H1 (cell line): ENCODE measurements at regions not wholly inside any gene's neighbourhood (a gene's known extent, or its start where the extent isn't known, plus 50 kb on each side); places are given as distances from the start of the nearest gene placed in this dataset.

Experiments
- CTCF ChIA-PET: fragments of 300-600 bp; sonication (Branson Sonifier 250); formaldehyde crosslinking; loops from one replicate; lab custom pipeline; 2021; ENCODE audit not compliant: partially characterized antibody; lab: Charles Lee
- POLR2A ChIA-PET: fragments of 300-600 bp; sonication (Branson Sonifier 250); formaldehyde crosslinking; loops from one replicate; lab custom pipeline; 2021; ENCODE audit warnings: inconsistent platforms; ENCODE audit not compliant: partially characterized antibody; lab: Charles Lee
- DNase-seq, 2 experiments: peaks; one replicate each; pipeline versions ENCODE4 v3.0.0 to v3.0.0-alpha.2; 2010 to 2022; ENCODE audit warnings: low spot score in 2 of 2, low read depth in 1 of 2, mixed read lengths in 1 of 2
- FAIRE-seq: peaks from 2 replicates; lab custom pipeline; 2011; peaks lifted over from hg19 to GRCh38; lab: Jason Lieb, UNC
- H2AFZ ChIP-seq: 2 replicates; pipeline ENCODE4 v1.8.1; 2012; ENCODE audit warnings: low read length, inconsistent platforms
- H2AK5ac ChIP-seq: 2 replicates; pipeline ENCODE4 v1.6.1; 2013; ENCODE audit warnings: low read depth, low read length
- H2BK120ac ChIP-seq: replicated peaks from 2 replicates; pipeline ENCODE3; 2013; ENCODE audit warnings: low read depth, low read length, inconsistent platforms
- H2BK12ac ChIP-seq: 2 replicates; pipeline ENCODE4 v1.6.1; 2013; ENCODE audit warnings: low read depth, low read length
- H2BK15ac ChIP-seq: 2 replicates; pipeline ENCODE4 v1.6.1; 2013; ENCODE audit warnings: low read length
- H2BK20ac ChIP-seq: 2 replicates; pipeline ENCODE4 v1.6.1; 2013; ENCODE audit warnings: low read length
- H2BK5ac ChIP-seq: 2 replicates; pipeline ENCODE4 v1.6.1; 2013; ENCODE audit warnings: low read depth, low read length
- H3K14ac ChIP-seq: 2 replicates; pipeline ENCODE4 v1.6.1; 2013; ENCODE audit warnings: inconsistent platforms; ENCODE audit not compliant: insufficient read length
- H3K18ac ChIP-seq: 2 replicates; pipeline ENCODE4 v1.6.1; 2013; ENCODE audit warnings: low read length; ENCODE audit errors: extremely low read depth
- H3K23ac ChIP-seq: 2 replicates; pipeline ENCODE4 v1.6.1; 2013; ENCODE audit warnings: inconsistent platforms; ENCODE audit not compliant: insufficient read length
- H3K23me2 ChIP-seq: 2 replicates; pipeline ENCODE4 v1.6.1; 2013; ENCODE audit warnings: low read depth, low read length
- H3K27ac ChIP-seq: 2 replicates; pipeline ENCODE4 v1.6.1; 2011; ENCODE audit warnings: low read depth, low read length, inconsistent platforms
- H3K27me3 ChIP-seq, 4 experiments: replicated peaks in 1 of 4; 1 replicate in 1 of 4; 2 replicates in 3 of 4; pipeline versions ENCODE4 v1.6.1 to v1.8.1; 2011 to 2013; ENCODE audit warnings: low read length in 3 of 4, mild to moderate bottlenecking in 3 of 4, inconsistent platforms in 2 of 4, mixed read lengths in 2 of 4, moderate library complexity in 1 of 4; ENCODE audit not compliant: control insufficient read depth in 3 of 4, insufficient read depth in 3 of 4; ENCODE audit errors: extremely low read depth in 1 of 4
- H3K36me3 ChIP-seq, 4 experiments: 2 replicates each; pipeline versions ENCODE4 v1.6.1 to v1.8.1; 2011 to 2013; ENCODE audit warnings: mild to moderate bottlenecking in 4 of 4, low read length in 3 of 4, moderate library complexity in 2 of 4, control low read depth in 1 of 4, inconsistent platforms in 1 of 4; ENCODE audit not compliant: insufficient read depth in 4 of 4, control insufficient read depth in 2 of 4
- H3K4ac ChIP-seq: replicated peaks from 2 replicates; pipeline ENCODE3; 2013; ENCODE audit warnings: low read length, low read depth, mixed read lengths, inconsistent platforms; ENCODE audit not compliant: insufficient read length
- H3K4me1 ChIP-seq, 4 experiments: replicated peaks in 1 of 4; 1 replicate in 1 of 4; 2 replicates in 3 of 4; pipeline versions ENCODE4 v1.6.1 to v1.8.1; 2011 to 2013; ENCODE audit warnings: low read length in 3 of 4, inconsistent platforms in 2 of 4, mixed read lengths in 1 of 4; ENCODE audit not compliant: insufficient read depth in 4 of 4, control insufficient read depth in 3 of 4
- H3K4me2 ChIP-seq, 2 experiments: 2 replicates each; pipeline versions ENCODE4 v1.6.1 to v1.8.1; 2011 to 2013; ENCODE audit warnings: low read depth in 2 of 2, low read length in 2 of 2, control low read depth in 1 of 2, inconsistent platforms in 1 of 2, mild to moderate bottlenecking in 1 of 2; ENCODE audit not compliant: insufficient read depth in 1 of 2
- H3K4me3 ChIP-seq, 4 experiments: fragments of 200-600, 300-600 bp in 1 of 4; sonication (generic), shearing (Covaris generic), sonication (Bioruptor Twin) in 1 of 4; 2 replicates each; pipeline versions ENCODE4 v1.5.1 to v1.8.1; 2011 to 2016; ENCODE audit warnings: low read length in 4 of 4, low read depth in 3 of 4, control low read depth in 2 of 4, inconsistent platforms in 2 of 4, mild to moderate bottlenecking in 2 of 4, mixed read lengths in 1 of 4, moderate library complexity in 1 of 4; ENCODE audit not compliant: insufficient read depth in 2 of 4; ENCODE audit errors: extremely low read depth in 1 of 4
- H3K56ac ChIP-seq: replicated peaks from 2 replicates; pipeline ENCODE3; 2013; ENCODE audit warnings: low read depth, mild to moderate bottlenecking, mixed read lengths, low read length, inconsistent platforms; ENCODE audit not compliant: insufficient read length
- H3K79me1 ChIP-seq: 2 replicates; pipeline ENCODE4 v1.6.1; 2013; ENCODE audit warnings: low read depth, low read length, control low read depth
- H3K79me2 ChIP-seq, 2 experiments: 2 replicates each; pipeline versions ENCODE4 v1.6.1 to v1.8.1; 2012 to 2013; ENCODE audit warnings: low read length in 2 of 2, mild to moderate bottlenecking in 2 of 2, inconsistent platforms in 1 of 2; ENCODE audit not compliant: insufficient read depth in 2 of 2, control insufficient read depth in 1 of 2
- H3K9ac ChIP-seq, 4 experiments: replicated peaks in 1 of 4; 1 replicate in 1 of 4; 2 replicates in 3 of 4; pipeline versions ENCODE4 v1.6.1 to v1.8.1; 2011 to 2013; ENCODE audit warnings: low read depth in 3 of 4, low read length in 3 of 4, control low read depth in 2 of 4, mild to moderate bottlenecking in 2 of 4, moderate library complexity in 2 of 4, inconsistent platforms in 1 of 4; ENCODE audit errors: extremely low read depth in 1 of 4
- H3K9me3 ChIP-seq, 2 experiments: 2 replicates each; pipeline versions ENCODE4 v1.6.1 to v1.8.1; 2012 to 2013; ENCODE audit warnings: mild to moderate bottlenecking in 2 of 2, moderate library complexity in 2 of 2, control low read depth in 1 of 2, inconsistent platforms in 1 of 2, low read depth in 1 of 2, low read length in 1 of 2, mixed read lengths in 1 of 2; ENCODE audit not compliant: insufficient read depth in 2 of 2
- H4K20me1 ChIP-seq, 2 experiments: replicated peaks in 1 of 2; 2 replicates each; pipeline versions ENCODE3 to v1.8.1; 2011 to 2013; ENCODE audit warnings: inconsistent platforms in 2 of 2, low read length in 2 of 2, mild to moderate bottlenecking in 1 of 2; ENCODE audit not compliant: insufficient read depth in 2 of 2, control insufficient read depth in 1 of 2
- H4K5ac ChIP-seq: 2 replicates; pipeline ENCODE4 v1.6.1; 2013; ENCODE audit warnings: low read length, low read depth, mixed read lengths, inconsistent platforms; ENCODE audit not compliant: insufficient read length
- H4K8ac ChIP-seq: 2 replicates; pipeline ENCODE4 v1.8.0; 2013; ENCODE audit warnings: mild to moderate bottlenecking, moderate library complexity, low read length, inconsistent platforms; ENCODE audit not compliant: insufficient read depth; ENCODE audit errors: extremely low read depth
- H4K91ac ChIP-seq: replicated peaks from 2 replicates; pipeline ENCODE3; 2013; ENCODE audit warnings: low read length, mixed read lengths, inconsistent platforms; ENCODE audit not compliant: insufficient read length
- CHD2 ChIP-seq: IDR thresholded peaks from 2 replicates; pipeline ENCODE4 v1.6.1; 2012; ENCODE audit warnings: low read length, improper control_type of control experiment
- CTBP2 ChIP-seq: IDR thresholded peaks from 2 replicates; pipeline ENCODE4 v1.7.0; 2011; ENCODE audit warnings: borderline replicate concordance, mild to moderate bottlenecking, moderate library complexity, mixed read lengths, low read length; ENCODE audit not compliant: insufficient read depth, insufficient read length
- GABPA ChIP-seq: IDR thresholded peaks from 2 replicates; pipeline ENCODE4 v1.6.1; 2011; ENCODE audit warnings: mild to moderate bottlenecking, low read length, moderate library complexity, borderline replicate concordance; ENCODE audit not compliant: insufficient read depth
- HDAC6 ChIP-seq: IDR thresholded peaks from one replicate; pipeline ENCODE4 v1.7.1; 2012; ENCODE audit warnings: low read depth, mild to moderate bottlenecking, inconsistent platforms, low read length, moderate library complexity
- KDM1A ChIP-seq: fragments of 200-600, 300-600 bp; sonication (generic); IDR thresholded peaks from 2 replicates; pipeline ENCODE4 v1.7.1; 2016; ENCODE audit warnings: mild to moderate bottlenecking, low read length, borderline replicate concordance
- POLR2A ChIP-seq, 2 experiments: IDR thresholded peaks; 1 replicate in 1 of 2; 2 replicates in 1 of 2; pipeline ENCODE4 v1.6.1; 2011; ENCODE audit warnings: low read depth in 2 of 2, low read length in 2 of 2, mild to moderate bottlenecking in 2 of 2; ENCODE audit errors: control extremely low read depth in 1 of 2
- RBBP5 ChIP-seq: IDR thresholded peaks from 2 replicates; pipeline ENCODE4 v1.7.1; 2012; ENCODE audit warnings: low read depth, mild to moderate bottlenecking, inconsistent platforms, low read length, moderate library complexity, borderline replicate concordance
- TAF1 ChIP-seq: IDR thresholded peaks from 2 replicates; pipeline ENCODE4 v1.6.1; 2011; ENCODE audit warnings: mild to moderate bottlenecking, low read depth, low read length
- TCF12 ChIP-seq: IDR thresholded peaks from 2 replicates; pipeline ENCODE4 v1.6.1; 2011; ENCODE audit warnings: low read depth, mild to moderate bottlenecking, low read length
- TEAD4 ChIP-seq: IDR thresholded peaks from 2 replicates; pipeline ENCODE4 v1.6.1; 2012; ENCODE audit warnings: low read depth, low read length, inconsistent platforms, mixed read lengths
- WGBS, 2 experiments: shearing (Covaris generic) in 1 of 2; methylation state at CpG; one replicate each; pipeline versions ENCODE4 v1.1.6 to v1.1.7; 2013 to 2015; ENCODE audit warnings: low lambda C conversion rate in 2 of 2, mixed read lengths in 2 of 2, inconsistent platforms in 1 of 2, low coverage in 1 of 2, missing lambda C conversion rate in 1 of 2; ENCODE audit not compliant: insufficient replicate concordance in 2 of 2, insufficient coverage in 1 of 2, insufficient read length in 1 of 2; ENCODE audit errors: extremely low coverage in 1 of 2, missing lambda C conversion rate in 1 of 2; 5-methylcytosine and 5-hydroxymethylcytosine counted together

DNA sequence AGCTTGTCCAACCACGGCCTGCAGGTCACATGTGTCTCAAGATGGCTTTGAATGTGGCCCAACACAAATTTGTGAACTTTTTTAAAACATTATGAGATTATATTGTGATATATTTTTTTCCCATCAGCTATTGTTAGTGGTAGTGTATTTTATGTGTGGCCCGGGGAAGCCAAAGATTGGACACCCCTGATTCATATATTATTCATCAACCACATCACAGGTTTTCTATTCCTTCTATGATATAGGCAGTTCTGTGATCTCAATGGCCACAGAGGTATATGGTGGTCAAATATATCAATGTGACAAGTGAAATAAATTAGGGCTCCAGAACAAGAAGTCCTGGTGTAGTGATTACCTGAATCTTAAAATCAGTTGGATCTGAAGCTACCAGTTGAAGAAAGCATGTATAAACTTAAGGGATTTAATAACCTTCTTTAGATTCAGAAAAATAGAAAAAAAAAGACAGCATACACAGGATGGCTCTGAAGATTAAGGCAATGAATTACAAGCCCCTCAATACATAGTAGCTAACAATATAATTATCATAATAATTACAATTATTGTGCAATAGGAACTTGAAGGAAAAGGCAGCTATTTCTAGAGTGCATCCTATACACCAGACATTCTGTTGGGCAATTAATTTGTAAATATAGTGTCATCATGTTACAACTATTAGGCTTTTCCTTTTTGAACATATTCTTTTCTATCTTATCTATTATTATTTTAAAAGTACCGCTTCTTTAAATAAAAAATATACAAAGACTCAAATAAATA, 530.4 kb upstream of the PTPRD start:
- Histone ChIP-seq H3K4me3 (no peak overlapping the region), H3K27ac (no peak overlapping the region), H3K4me1 (no peaks in the 10 kb centered on the region)
- CTCF ChIA-PET, result no interaction called here
- TF ChIP-seq RBBP5 (no peak), KDM1A (no peak), CTBP2 (no peak), TEAD4 (no peak), TAF1 (no peak), HDAC6 (no peak), TCF12 (no peak), GABPA (no peak), POLR2A (IDR thresholded peaks at IDR 0.05; ENCODE audit: control extremely low read depth in 1 of 2, low read depth in 2 of 2, low read length in 2 of 2) (no peak), CHD2 (no peak)
- TF ChIP-seq, all 59 proteins: peak for 0
- Histone ChIP-seq H3K36me3 (no peaks in the 10 kb centered on the region), H3K23me2 (no peaks in the 10 kb centered on the region), H4K5ac (no peak overlapping the region), H3K14ac (no peak overlapping the region), H4K91ac (no peak overlapping the region), H2AFZ (no peak overlapping the region), H2BK20ac (no peak overlapping the region), H3K79me2 (no peaks in the 10 kb centered on the region), H2AK5ac (no peak overlapping the region), H2BK12ac (no peak overlapping the region), H3K4me2 (no peak overlapping the region), H2BK5ac (no peak overlapping the region), H3K9me3 (no peaks in the 10 kb centered on the region), H2BK120ac (no peak overlapping the region), H3K9ac (no peak overlapping the region), H4K20me1 (no peaks in the 10 kb centered on the region), H3K56ac (no peak overlapping the region), H3K23ac (no peak overlapping the region), H4K8ac (no peak overlapping the region), H3K27me3 (no peaks in the 10 kb centered on the region), H3K18ac (no peak overlapping the region), H3K4ac (no peak overlapping the region), H3K79me1 (no peaks in the 10 kb centered on the region), H2BK15ac (no peak overlapping the region)
- FAIRE-seq (no peak), DNase-seq (no peak)
- 85% methylated on average over 3 of the region's 3 CpGs; no CpG with 5 or more reads in 1 of the 2 experiments for WGBS, 2 experiments
- POLR2A ChIA-PET, result no interaction called here
